NCI-H1048 (cell line): ENCODE measurements at regions not wholly inside any gene's neighbourhood (a gene's known extent, or its start where the extent isn't known, plus 50 kb on each side); places are given as distances from the start of the nearest gene placed in this dataset.
"Not testable (repeated sequence)": the region's sequence is repeated elsewhere in the genome, so short reads cannot be mapped to it uniquely, and the experiment has no call there.

ENCODE experiments used
- DNase-seq: peaks from one replicate; lab custom pipeline; 2025; lab: John Stamatoyannopoulos, UW

GRCh38 chr7:22066522-22066921, 120.8 kb upstream of the CDCA7L start:
- DNase-seq, result no peak

- DNase-seq, result no peak
Observed at GRCh38 chr7:22064816-22065215, 119.1 kb upstream of the CDCA7L start.

GRCh38 chr7:22061775-22062174, 116.1 kb upstream of the CDCA7L start:
- no peak for DNase-seq

GRCh38 chr7:22060863-22061262, 115.2 kb upstream of the CDCA7L start:
- DNase-seq, result no peak

- DNase-seq, result no peak
Observed at GRCh38 chr7:22060197-22060596, 114.5 kb upstream of the CDCA7L start.

GRCh38 chr7:22055226-22055625, 109.5 kb upstream of the CDCA7L start:
- no peak for DNase-seq

GRCh38 chr7:22052674-22053365, 107.1 kb upstream of the CDCA7L start:
- no peak for DNase-seq

- DNase-seq, result no peak
Observed at GRCh38 chr7:22051886-22052673, 106.4 kb upstream of the CDCA7L start.

GRCh38 chr7:22049766-22050500, 104.2 kb upstream of the CDCA7L start:
- DNase-seq, result peak; percentile 64

GRCh38 chr7:22043367-22043766, 97.7 kb upstream of the CDCA7L start:
- DNase-seq, result no peak

GRCh38 chr7:22040923-22041595, 95.4 kb upstream of the CDCA7L start:
- DNase-seq, result no peak

GRCh38 chr7:22039670-22040069, 94.0 kb upstream of the CDCA7L start:
- DNase-seq, result no peak

GRCh38 chr7:22032356-22032755, 86.7 kb upstream of the CDCA7L start:
- DNase-seq, result not testable (repeated sequence)

GRCh38 chr7:22028656-22029055, 83.0 kb upstream of the CDCA7L start:
- DNase-seq, result not testable (repeated sequence)

GRCh38 chr7:22027475-22027874, 81.8 kb upstream of the CDCA7L start:
- DNase-seq, result no peak

- DNase-seq, result no peak
Observed at GRCh38 chr7:22025983-22026382, 80.3 kb upstream of the CDCA7L start.

GRCh38 chr7:22025075-22025474, 79.4 kb upstream of the CDCA7L start:
- no peak for DNase-seq

GRCh38 chr7:22019931-22020330, 74.2 kb upstream of the CDCA7L start:
- no peak for DNase-seq

GRCh38 chr7:22016507-22016906, 70.8 kb upstream of the CDCA7L start:
- DNase-seq, result no peak

GRCh38 chr7:22013711-22014110, 68.0 kb upstream of the CDCA7L start:
- DNase-seq, result no peak

- no peak for DNase-seq
Observed at GRCh38 chr7:22008683-22009082, 63.0 kb upstream of the CDCA7L start.

GRCh38 chr7:22008087-22008486, 62.4 kb upstream of the CDCA7L start:
- no peak for DNase-seq
